WERI-Rb-1 (cell line): ENCODE measurements at regions not wholly inside any gene's neighbourhood (a gene's known extent, or its start where the extent isn't known, plus 50 kb on each side); places are given as distances from the start of the nearest gene placed in this dataset.

Experiments
- DNase-seq: peaks from one replicate; pipeline ENCODE4 v3.0.0-alpha.2; 2020
- H3K27ac ChIP-seq: fragments of 250-450 bp; sonication (Bioruptor Pico); 2 replicates; pipeline ENCODE4 v1.5.1; 2020; ENCODE audit warnings: mild to moderate bottlenecking, moderate library complexity
- H3K27me3 ChIP-seq: fragments of 250-450 bp; sonication (Bioruptor Pico); 2 replicates; pipeline ENCODE4 v1.5.1; 2021; ENCODE audit warnings: mild to moderate bottlenecking, low read depth, moderate library complexity; ENCODE audit not compliant: insufficient read depth, severe bottlenecking
- H3K36me3 ChIP-seq: fragments of 250-450 bp; sonication (Bioruptor Pico); 2 replicates; pipeline ENCODE4 v1.5.1; 2020; ENCODE audit warnings: mild to moderate bottlenecking, moderate library complexity
- H3K4me3 ChIP-seq: 2 replicates; pipeline ENCODE4 v1.5.1; 2011; ENCODE audit warnings: low read depth, mild to moderate bottlenecking, control low read depth, low read length
- H3K9me3 ChIP-seq: fragments of 250-450 bp; sonication (Bioruptor Pico); 2 replicates; pipeline ENCODE4 v1.5.1; 2021; ENCODE audit warnings: mild to moderate bottlenecking, moderate library complexity; ENCODE audit not compliant: severe bottlenecking
- TF ChIP-seq, protein P1 (sequence below): IDR thresholded peaks from 2 replicates; pipeline ENCODE4 v1.5.1; 2011; ENCODE audit warnings: low read depth, mild to moderate bottlenecking, control low read depth, inconsistent platforms, low read length

DNA sequence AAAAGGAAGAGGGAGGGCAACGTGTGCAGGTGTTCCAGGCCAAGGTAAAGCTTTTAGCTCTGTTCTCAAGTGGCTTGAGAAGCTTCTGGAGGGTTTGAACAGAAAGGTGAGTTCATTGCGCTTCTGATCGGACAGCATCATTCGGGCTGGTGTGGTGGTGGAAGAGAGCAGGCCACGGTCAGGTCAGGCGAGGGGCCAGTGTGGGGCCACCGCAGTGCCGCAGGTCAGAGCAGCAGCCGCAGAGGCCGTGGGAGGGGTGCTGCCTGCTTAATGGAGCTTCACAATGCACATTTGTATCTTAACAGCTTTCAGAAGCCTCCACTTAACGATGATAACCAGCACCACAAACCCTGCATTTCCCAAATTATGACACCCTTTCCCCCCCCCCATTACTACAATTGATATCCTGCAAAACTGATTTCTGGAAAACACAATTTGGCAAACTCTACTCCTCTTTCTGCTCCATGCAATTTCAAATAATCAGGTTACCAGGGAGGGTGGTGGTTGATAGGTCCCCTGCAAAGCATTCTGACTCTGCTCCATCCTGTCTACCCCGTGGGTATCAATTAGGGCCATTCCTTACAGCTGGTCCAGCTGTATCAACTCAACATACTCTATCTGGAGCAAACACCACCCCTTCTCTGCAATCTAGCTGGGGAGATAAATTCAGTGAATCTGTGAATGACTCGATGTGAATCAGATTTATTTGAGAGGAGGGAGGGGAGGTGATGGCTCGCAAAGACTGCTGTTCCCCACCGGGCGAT is 162.9 kb downstream of the ACTR3B start:
- Histone ChIP-seq H3K27me3 (peaks cover 31% of the 10 kb centered on the region), H3K27ac (no peak overlapping the region), H3K36me3 (no peaks in the 10 kb centered on the region), H3K4me3 (no peak overlapping the region), H3K9me3 (peaks cover 4% of the 10 kb centered on the region)
- no peak for DNase-seq
- TF ChIP-seq, protein P1, sequence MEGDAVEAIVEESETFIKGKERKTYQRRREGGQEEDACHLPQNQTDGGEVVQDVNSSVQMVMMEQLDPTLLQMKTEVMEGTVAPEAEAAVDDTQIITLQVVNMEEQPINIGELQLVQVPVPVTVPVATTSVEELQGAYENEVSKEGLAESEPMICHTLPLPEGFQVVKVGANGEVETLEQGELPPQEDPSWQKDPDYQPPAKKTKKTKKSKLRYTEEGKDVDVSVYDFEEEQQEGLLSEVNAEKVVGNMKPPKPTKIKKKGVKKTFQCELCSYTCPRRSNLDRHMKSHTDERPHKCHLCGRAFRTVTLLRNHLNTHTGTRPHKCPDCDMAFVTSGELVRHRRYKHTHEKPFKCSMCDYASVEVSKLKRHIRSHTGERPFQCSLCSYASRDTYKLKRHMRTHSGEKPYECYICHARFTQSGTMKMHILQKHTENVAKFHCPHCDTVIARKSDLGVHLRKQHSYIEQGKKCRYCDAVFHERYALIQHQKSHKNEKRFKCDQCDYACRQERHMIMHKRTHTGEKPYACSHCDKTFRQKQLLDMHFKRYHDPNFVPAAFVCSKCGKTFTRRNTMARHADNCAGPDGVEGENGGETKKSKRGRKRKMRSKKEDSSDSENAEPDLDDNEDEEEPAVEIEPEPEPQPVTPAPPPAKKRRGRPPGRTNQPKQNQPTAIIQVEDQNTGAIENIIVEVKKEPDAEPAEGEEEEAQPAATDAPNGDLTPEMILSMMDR, result no peak

DNA sequence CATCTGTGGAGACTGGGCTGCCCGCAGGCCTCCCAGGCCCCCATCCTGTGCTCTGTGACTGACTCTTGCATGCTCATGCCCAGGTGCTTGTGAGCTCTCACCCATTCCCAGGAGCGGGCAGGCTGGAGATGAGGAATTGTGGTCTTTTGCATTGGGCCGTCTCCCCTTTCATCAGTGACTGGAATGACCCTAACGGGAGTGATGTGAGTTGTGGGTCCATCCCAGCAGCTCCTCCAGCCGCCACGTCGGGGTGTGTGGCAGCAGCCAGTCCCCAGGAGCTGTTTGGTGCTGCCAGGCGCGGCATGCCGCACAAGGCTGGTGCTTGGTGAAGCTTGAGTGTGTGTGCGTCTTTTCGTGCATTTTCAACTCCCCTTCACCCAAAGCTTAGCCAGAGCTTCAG is 164.2 kb downstream of the ACTR3B start:
- Histone ChIP-seq H3K4me3 (no peak overlapping the region), H3K27ac (no peak overlapping the region), H3K36me3 (no peaks in the 10 kb centered on the region), H3K27me3 (peaks cover 31% of the 10 kb centered on the region), H3K9me3 (peaks cover 4% of the 10 kb centered on the region)
- no peak for DNase-seq
- TF ChIP-seq, protein P1, result no peak

DNA sequence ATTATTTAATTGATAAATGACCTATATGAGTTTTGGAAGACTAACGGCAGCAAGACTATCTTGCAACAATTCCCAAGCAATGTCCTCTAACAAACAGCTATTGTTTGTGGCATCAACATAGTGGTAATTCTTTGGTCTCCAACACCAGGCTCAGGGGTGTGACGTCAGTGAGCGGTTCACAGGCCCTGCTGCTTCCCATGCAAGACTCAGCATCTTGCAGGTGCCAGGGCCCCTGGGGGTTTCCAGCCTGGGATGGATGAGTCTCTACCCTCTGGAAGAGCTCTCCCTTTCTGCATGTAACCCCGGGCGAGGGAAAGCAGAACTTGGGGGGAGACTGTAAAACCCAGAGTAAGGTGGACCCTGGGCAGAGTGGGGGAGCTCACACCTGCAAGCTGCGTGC is 164.7 kb downstream of the ACTR3B start:
- Histone ChIP-seq H3K36me3 (no peaks in the 10 kb centered on the region), H3K27me3 (peaks cover 31% of the 10 kb centered on the region), H3K9me3 (peaks cover 4% of the 10 kb centered on the region), H3K4me3 (no peak overlapping the region), H3K27ac (no peak overlapping the region)
- TF ChIP-seq, protein P1, result no peak
- DNase-seq, result no peak

DNA sequence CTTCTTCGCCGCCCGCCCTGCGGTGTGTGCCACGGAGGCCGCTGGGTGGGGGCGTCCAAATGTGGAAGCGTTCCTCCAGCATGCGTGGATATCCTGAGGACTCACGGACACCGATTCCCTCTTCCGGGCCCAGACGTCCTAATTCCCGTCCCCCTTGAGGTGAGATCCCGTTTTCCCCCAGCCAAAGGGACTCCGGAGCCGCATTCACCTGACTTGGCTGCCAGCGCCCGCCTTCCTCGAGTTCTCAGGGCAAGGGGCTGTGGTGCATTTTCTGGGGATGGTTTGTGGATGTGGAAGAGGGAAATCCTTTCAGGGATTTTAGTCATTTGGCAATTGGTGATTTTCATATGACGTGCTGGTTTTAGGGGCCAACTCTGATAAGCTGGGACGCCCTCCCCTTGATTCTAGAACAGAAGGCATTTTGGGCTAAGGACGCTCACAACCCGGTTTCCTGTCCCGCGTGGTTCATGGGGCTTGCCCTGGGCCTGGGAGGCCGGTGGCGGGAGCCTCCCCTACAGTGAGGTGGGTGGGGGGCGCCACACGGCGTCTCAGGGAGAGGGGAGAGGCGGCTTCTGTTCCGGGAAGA is 165.4 kb downstream of the ACTR3B start:
- peaks cover 31% of the 10 kb centered on the region for H3K27me3 ChIP-seq
- TF ChIP-seq, protein P1, result no peak
- H3K4me3 ChIP-seq, result peak overlapping the region; percentile 61
- no peak overlapping the region for H3K27ac ChIP-seq
- H3K36me3 ChIP-seq, result no peaks in the 10 kb centered on the region
- DNase-seq, result no peak
- H3K9me3 ChIP-seq, result peaks cover 4% of the 10 kb centered on the region

DNA sequence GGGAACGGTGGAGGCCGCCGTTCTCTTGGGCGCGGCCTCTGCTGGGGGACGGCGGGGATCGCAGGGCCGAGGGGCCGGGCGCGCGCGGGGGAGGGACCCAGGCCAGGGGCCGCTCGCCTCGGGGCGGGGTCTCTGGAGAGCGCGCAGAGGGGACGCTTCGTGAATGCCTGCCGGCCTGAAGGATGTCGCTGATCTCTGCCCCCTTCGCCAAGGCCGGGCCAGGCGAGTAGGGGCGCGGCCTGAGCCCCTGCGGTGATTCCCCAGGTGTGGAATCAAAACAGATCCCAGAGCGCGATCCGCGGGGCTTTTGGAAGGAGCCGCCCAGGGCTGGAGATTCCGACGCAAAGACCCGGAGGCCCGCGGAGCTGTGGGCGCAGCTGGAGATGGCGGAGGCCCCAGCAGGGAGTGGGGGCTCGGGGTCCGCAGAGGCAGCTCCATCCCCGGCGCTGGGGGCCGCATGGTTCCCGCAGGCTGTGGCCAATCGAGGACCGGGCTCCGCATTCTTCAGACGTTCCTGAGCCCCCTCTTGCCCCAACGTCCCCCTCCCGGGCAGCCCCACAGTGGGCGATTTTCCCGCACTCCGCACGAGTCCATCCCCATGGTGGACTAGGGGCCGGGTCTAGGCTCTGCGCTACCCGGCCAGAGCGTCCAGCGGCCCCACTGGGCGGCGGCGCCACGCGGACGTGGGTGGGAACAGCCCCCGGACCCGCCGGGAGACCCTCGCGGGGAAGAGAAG is 166.0 kb downstream of the ACTR3B start:
- H3K9me3 ChIP-seq, result peaks cover 4% of the 10 kb centered on the region
- peaks cover 29% of the 10 kb centered on the region for H3K27me3 ChIP-seq
- H3K4me3 ChIP-seq, result peak overlapping the region; percentile 61
- no peak overlapping the region for H3K27ac ChIP-seq
- TF ChIP-seq, protein P1, result peak; percentile 5; the same call in 1 of the 2 replicates
- H3K36me3 ChIP-seq, result no peaks in the 10 kb centered on the region
- DNase-seq, result peak; percentile 53
